Suprapubic skin (tissue), 4 donors: ENCODE measurements at regions not wholly inside any gene's neighbourhood (a gene's known extent, or its start where the extent isn't known, plus 50 kb on each side); places are given as distances from the start of the nearest gene placed in this dataset.

ENCODE experiments used
- DNase-seq, 2 donors: peaks; one replicate each; pipeline ENCODE4 v3.0.0-alpha.2; 2019; ENCODE audit warnings: low spot score in 2 of 2
- H3K27ac ChIP-seq: fragments of 200-600 bp; sonication (generic); one replicate; pipeline ENCODE4 v1.5.1; 2019
- H3K27me3 ChIP-seq: fragments of 200-600 bp; sonication (generic); one replicate; pipeline ENCODE4 v1.5.1; 2019
- H3K36me3 ChIP-seq: fragments of 200-600 bp; sonication (generic); one replicate; pipeline ENCODE4 v1.5.1; 2019
- H3K4me1 ChIP-seq: fragments of 200-600 bp; sonication (generic); one replicate; pipeline ENCODE4 v1.5.1; 2019
- H3K4me3 ChIP-seq: fragments of 200-600 bp; sonication (generic); one replicate; pipeline ENCODE4 v1.5.1; 2019; ENCODE audit warnings: mild to moderate bottlenecking
- H3K9me3 ChIP-seq: fragments of 200-600 bp; sonication (generic); one replicate; pipeline ENCODE4 v1.5.1; 2019
- EP300 ChIP-seq: sonication (generic); formaldehyde crosslinking; IDR thresholded peaks from one replicate; pipeline ENCODE4 v1.6.1; 2017; ENCODE audit warnings: antibody characterized with exemption
- POLR2A ChIP-seq, 2 donors: fragments of 450-650 bp; IDR thresholded peaks; one replicate each; pipeline ENCODE4 v1.6.1; 2017; ENCODE audit warnings: antibody characterized with exemption in 2 of 2, mild to moderate bottlenecking in 2 of 2, moderate library complexity in 2 of 2
- POLR2AphosphoS5 ChIP-seq, 3 donors: sonication (generic); formaldehyde crosslinking; IDR thresholded peaks; one replicate each; pipeline ENCODE4 v1.6.1; 2017; ENCODE audit warnings: antibody characterized with exemption in 3 of 3
- WGBS: methylation state at CpG from one replicate; pipeline ENCODE4 v1.1.5; 2018; 5-methylcytosine and 5-hydroxymethylcytosine counted together
- TF ChIP-seq, protein P1 (sequence below), 2 donors: fragments of 200-600 bp in 1 of 2; fragments of 450-650 bp in 1 of 2; sonication (generic) in 1 of 2; IDR thresholded peaks; one replicate each; pipeline ENCODE4 v1.5.1; 2016 to 2019; ENCODE audit warnings: antibody characterized with exemption in 2 of 2, mild to moderate bottlenecking in 1 of 2, moderate library complexity in 1 of 2

DNA sequence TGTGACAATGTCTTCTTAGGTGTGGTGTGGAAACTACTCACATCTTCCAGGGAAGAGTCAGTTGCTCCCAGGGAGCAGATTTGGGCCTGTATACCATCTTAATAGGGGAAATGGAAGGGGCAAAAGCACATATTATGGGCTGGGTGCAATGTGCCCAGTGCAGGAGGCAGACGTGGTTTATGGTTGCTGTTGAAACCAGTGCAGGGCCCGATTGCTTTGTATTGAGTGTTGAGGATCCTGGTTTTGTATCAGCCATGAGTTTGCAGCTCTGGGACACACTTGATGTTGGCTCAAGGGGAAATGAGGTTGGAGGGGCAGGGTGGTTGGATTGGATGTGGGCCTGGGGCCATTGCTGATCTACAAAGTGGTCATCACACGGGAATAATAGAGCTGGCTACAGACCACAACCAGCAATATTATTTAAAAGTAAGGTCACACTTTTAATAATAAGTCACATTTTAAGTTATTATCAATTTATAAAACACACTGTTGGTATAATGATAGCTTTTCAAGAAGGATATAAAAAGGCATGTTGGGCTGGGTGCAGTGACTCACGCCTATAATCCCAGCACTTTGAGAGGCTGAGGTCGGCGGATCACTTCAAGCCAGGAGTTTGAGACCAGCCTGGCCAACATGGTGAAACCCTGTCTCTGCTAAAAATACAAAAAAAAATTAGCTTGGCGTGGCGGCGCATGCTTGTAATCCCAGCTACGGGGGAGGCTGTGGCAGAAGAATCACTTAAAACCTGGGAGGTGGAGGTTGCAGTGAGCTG, 302.4 kb downstream of the SEC14L1 start:
- TF ChIP-seq POLR2A (IDR thresholded peaks at IDR 0.05) (no peak), POLR2AphosphoS5 (IDR thresholded peaks at IDR 0.05) (no peak), EP300 (no peak)
- TF ChIP-seq, protein P1, sequence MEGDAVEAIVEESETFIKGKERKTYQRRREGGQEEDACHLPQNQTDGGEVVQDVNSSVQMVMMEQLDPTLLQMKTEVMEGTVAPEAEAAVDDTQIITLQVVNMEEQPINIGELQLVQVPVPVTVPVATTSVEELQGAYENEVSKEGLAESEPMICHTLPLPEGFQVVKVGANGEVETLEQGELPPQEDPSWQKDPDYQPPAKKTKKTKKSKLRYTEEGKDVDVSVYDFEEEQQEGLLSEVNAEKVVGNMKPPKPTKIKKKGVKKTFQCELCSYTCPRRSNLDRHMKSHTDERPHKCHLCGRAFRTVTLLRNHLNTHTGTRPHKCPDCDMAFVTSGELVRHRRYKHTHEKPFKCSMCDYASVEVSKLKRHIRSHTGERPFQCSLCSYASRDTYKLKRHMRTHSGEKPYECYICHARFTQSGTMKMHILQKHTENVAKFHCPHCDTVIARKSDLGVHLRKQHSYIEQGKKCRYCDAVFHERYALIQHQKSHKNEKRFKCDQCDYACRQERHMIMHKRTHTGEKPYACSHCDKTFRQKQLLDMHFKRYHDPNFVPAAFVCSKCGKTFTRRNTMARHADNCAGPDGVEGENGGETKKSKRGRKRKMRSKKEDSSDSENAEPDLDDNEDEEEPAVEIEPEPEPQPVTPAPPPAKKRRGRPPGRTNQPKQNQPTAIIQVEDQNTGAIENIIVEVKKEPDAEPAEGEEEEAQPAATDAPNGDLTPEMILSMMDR (IDR thresholded peaks at IDR 0.05) = no peak
- WGBS = 78% methylated on average over 10 of the region's 10 CpGs
- Histone ChIP-seq H3K9me3 (no peaks in the 10 kb centered on the region), H3K27me3 (no peaks in the 10 kb centered on the region), H3K36me3 (no peaks in the 10 kb centered on the region), H3K4me1 (peaks cover 83% of the 10 kb centered on the region), H3K4me3 (no peak overlapping the region), H3K27ac (no peak overlapping the region)
- DNase-seq = no peak

DNA sequence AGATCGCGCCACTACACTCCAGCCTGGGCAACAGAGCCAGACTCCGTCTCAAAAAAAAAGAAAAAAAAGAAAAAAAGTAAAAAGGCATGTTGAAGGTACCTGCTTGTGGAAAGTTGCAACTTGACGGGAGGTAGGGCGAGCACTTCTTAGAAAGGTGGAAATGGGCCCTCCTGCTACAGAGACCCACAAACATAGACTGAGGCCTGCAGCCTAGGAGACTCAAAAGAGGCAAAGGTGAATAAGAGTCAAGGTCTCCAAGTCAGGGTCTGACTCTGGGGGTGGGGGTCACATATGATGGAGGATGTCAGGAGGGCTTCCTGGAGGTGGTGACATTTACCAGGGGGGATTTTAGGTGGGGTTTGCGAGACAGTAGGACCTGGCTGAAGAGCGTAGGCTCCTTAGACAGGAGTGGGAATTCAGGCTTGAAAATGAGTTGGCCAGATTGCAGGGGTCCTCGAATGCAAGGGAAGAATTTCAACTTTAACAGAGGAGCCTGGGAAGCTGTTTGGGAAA, 303.0 kb downstream of the SEC14L1 start:
- peaks cover 77% of the 10 kb centered on the region for H3K4me1 ChIP-seq
- H3K9me3 ChIP-seq = no peaks in the 10 kb centered on the region
- 90% methylated on average over 8 of the region's 8 CpGs for WGBS
- no peak overlapping the region for H3K27ac ChIP-seq
- H3K27me3 ChIP-seq = no peaks in the 10 kb centered on the region
- DNase-seq = no peak
- H3K4me3 ChIP-seq = no peak overlapping the region
- TF ChIP-seq EP300 = no peak
- TF ChIP-seq, protein P1 (IDR thresholded peaks at IDR 0.05) = no peak
- no peaks in the 10 kb centered on the region for H3K36me3 ChIP-seq

DNA sequence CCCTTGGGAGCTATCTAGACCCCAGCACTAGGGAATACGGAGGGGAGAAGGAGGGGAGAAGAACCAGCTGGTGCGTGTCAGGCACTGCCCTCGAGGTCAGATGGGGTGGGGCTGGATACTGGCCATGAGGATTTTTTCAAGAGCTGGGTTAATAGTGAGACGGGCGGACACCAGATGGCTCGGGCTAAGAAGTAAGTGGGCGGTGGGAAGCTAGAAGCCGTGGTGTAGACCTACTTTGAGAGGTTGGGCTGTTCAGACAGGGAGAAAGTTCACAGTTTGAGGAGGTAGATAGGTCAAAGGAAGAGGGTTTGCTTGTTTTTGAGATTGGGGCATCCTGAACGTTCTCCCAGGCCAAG, 303.8 kb downstream of the SEC14L1 start:
- WGBS = 21% methylated on average over 9 of the region's 9 CpGs
- TF ChIP-seq EP300 (no peak), POLR2AphosphoS5 (IDR thresholded peaks at IDR 0.05) (no peak), POLR2A (IDR thresholded peaks at IDR 0.05) (no peak)
- TF ChIP-seq, protein P1 (IDR thresholded peaks at IDR 0.05) = no peak
- Histone ChIP-seq H3K9me3 (no peaks in the 10 kb centered on the region), H3K4me3 (no peak overlapping the region), H3K4me1 (peaks cover 77% of the 10 kb centered on the region), H3K27me3 (no peaks in the 10 kb centered on the region), H3K36me3 (no peaks in the 10 kb centered on the region), H3K27ac (peak overlapping the region; percentile 83)
- DNase-seq = no peak

DNA sequence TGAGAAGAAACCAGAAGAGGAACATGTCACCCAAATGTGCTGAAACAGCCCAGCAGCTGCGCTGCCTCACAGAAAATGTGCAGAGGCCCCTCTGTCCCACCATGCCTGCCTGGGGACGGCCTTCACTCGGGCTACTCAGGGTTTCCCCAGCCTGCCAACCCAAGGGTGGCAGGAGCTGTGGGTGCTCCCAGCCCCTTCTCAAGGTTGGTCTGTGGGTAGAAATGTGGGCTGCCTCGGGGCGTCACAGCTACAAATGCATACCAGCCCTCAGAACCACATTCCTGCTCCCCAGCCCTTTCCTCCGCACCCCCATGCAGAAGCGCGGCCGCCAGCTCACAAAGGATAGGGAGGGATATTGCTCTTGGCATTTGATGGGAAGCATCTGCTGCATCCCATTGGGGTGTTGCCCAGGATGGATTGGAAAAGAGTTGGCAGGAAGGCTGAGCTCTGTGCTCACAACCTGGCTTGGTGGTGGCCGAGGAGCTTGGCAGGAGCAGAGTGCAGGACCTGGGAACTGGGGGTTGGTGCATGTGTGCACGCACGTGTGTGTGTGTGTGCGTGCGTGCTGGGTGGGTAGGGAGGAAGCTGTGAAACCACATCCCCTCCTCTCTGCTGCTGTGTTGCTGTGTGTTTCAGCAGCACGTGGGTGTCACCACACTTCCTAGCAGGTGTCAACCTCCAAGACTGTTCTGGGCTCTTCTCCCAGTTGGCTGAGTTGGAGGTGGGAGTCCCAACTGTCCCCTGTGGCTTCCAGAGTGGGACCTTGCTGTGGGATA, 304.4 kb downstream of the SEC14L1 start:
- Histone ChIP-seq H3K27ac (peak overlapping the region; percentile 83), H3K27me3 (no peaks in the 10 kb centered on the region), H3K4me3 (no peak overlapping the region), H3K9me3 (no peaks in the 10 kb centered on the region), H3K4me1 (peaks cover 77% of the 10 kb centered on the region), H3K36me3 (no peaks in the 10 kb centered on the region)
- TF ChIP-seq, protein P1 (IDR thresholded peaks at IDR 0.05) = no peak
- no peak for TF ChIP-seq POLR2A (IDR thresholded peaks at IDR 0.05)
- TF ChIP-seq POLR2AphosphoS5 (IDR thresholded peaks at IDR 0.05) = peak in 2 of 3 donors; percentile 13 to 38
- no peak for TF ChIP-seq EP300
- WGBS = 41% methylated on average over 10 of the region's 15 CpGs
- peak in 1 of 2 donors; percentile 82 for DNase-seq
